ENCODE measurements at regions not wholly inside any gene's neighbourhood (a gene's known extent, or its start where the extent isn't known, plus 50 kb on each side); places are given as distances from the start of the nearest gene placed in this dataset.
"Not testable (repeated sequence)": the region's sequence is repeated elsewhere in the genome, so short reads cannot be mapped to it uniquely, and the experiment has no call there.

DNA sequence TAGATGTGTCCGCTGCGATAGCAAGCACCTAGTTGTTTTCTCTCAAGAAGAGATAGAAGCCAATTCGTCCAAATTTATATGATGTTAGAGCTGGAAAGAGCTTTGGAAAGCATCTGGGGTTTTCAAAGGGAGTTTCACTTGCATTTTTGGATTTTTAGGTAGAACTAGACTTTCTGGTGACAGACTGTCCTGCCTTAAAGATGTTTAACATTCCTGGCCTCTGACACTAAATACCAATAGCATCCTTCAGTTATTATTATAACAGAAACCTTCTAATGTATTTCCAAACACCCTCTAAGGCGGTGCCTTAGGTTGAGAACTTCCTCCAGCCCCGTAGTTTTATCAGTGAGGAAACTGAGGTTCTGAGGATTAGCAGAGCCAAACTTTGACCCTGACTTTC lies 305.3 kb downstream of the SATB1 start:
- DNase-seq: no peak

DNA sequence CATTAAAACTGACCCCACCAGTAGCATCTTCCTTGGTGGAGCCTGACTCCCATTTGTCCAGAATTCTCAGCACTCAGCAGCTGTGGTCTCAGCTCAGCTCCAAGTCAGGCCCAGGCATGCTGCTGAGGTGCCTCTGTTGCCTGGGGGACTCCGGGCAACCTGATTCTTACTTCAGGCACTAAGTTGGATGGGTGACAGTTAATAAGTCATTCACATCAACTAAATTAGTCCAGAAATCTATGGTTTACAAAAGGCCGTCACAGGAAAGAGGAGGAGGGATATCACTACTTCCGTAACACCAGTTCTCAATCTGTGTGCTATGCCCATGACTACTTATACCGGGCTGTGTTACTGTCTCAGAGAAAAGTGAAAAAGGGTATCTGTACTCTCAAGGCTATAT lies 310.2 kb downstream of the SATB1 start:
- no peak for DNase-seq

DNA sequence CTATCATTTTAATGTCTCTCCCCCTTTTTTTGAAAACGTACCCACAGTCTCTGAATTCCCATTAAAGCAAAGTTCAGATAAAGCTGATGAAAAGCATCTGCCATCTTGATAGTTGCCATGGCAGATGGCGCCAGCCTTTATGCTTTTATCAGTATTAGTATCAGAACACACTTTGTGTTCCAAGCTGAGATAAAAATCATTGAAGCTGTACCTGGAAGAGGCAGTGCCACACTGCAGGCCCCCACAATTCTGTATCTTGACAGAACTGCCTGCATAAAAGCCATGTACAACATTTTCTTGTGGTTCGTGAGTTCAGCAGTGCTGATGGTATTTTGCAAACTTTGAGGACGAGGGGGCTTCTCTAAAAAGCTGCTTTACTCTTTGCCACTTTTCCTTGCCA lies 311.7 kb downstream of the SATB1 start:
- DNase-seq: no peak

DNA sequence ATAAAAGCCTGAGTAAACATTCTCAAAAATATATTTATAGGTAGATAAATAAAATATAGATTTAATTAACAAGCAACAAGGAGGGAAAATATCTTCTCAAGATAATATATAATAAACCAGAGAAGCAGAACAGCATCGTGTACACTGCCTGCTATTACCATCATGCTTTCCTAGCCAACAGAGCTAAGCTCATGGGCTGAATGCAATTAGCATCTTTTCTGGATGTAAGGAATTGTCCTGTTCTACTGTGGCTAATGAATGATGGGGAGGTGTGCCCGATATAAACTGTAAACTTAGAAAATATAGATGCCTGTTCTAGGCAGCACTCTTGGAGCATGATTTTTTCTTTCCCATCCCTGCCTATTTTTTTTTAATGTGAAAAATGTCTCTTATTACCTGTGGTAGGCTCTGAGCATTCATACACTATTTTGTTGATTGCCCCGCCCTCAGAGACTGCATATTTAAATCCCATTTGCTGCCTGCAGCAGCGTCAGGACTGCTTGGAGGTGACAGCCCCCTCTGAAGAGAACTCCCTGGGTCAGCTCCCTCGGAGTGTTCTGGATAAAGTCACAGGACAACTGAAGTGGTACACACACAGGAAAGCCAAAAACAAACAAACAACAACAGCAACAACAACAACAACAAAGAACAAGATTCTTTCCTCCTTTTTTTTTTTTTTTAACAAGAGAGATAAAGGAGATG lies 312.3 kb downstream of the SATB1 start:
- no peak for DNase-seq

DNA sequence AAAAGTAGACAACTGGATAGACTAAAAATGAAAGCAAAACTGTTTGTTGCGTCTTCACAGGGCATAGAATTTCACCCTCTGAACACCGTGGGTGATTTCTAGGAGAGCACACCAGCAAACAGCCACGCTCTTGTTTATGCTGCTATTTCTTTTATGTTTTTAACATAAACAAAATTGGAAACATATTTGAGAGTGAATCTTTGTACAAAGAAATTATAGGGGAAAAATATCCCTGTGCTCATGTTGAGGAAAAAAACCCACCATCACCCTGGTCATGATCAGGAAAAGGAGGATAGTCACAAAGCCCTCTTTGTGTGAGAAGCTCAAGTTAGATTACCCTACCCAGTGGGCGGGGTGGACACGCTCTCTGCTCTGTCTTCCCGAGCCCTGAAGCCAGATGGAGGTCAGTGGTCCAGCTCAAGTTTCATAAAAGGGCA lies 313.3 kb downstream of the SATB1 start:
- DNase-seq: no peak

DNA sequence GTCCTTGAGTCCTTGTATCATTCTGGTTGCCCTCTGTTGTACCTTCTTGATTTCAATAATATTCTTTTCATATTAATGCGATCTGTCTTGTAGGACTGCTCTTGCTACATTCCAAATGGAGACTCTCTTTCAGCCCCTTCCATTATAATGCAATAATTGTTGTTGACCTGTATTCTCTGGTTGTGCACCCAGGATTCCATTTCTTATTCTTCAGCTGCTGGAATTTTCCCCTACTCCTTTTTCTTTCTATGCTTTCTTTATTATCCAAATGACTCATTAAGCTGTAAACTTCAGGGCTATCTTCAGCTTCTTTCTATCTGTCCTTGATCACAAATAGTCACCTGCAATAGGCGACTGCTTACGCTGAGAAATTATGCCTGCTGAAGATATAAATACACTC lies 321.5 kb downstream of the SATB1 start:
- no peak for DNase-seq

DNA sequence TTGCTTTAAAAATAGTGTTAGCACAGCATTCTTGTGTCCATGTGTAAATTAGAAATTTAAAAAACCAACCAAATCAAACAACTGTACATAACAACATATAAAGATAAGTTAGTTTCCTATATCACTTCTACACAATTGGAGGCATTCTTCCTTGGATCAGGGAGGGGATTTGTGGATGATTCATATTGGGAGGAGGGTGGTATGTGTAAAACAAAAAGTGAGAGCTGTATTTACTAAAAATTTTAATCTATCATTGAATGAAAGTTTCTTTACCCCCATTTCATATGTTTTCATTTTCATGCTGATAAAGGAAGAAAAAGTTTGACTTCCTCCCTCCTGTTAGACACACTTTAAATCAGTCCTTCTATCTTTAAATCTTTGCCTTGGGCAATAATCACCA lies 325.0 kb downstream of the SATB1 start:
- no peak for DNase-seq

DNA sequence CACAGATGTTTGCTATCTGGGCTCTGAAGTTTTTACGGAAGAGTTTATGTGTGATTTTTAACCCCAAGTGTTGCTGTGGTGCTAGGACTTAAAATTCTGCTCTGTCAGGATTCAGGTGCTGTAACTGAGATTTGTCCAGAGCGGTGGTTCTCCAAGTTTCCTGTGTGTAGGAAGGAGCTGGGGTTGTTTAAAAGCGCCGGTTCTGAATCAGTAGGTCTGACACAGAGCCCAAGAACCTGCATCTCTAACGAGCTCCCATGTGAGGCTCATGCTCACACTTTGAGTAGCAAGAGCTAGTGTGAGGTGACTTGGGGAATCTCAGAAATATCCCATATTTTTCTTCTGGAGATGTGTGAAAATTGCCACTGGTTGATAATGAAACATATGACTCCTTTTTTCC lies 325.5 kb downstream of the SATB1 start:
- no peak for DNase-seq

DNA sequence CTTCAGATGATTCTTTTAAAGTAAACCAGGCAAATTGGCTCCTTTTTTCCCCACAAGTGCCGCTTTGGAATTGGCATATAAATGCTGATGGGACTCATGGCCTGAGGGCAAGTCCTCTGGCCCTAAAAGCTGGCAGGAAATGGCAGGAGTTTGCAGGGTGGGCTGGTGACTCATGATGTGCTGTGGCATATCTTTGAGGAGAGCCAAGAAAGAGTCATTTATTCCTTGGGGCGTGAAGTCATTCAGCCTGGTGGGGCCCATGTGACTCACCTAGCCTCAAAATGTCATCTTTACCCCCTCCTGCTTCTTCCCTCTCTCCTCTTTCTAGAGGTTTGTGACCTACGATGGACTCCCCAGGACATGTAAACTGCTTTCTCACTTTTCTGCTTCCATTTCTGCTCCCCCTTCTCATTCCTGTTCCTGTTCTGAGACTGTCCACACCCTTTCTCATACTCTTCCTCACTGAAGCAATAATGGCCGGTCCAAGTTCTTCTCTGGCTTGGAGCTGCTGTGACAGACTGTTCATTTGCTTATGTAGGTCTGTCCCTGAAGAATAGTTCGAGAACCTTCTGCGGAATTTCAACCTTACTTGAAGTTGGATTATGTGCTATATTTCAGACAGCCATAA lies 326.1 kb downstream of the SATB1 start:
- DNase-seq: no peak

DNA sequence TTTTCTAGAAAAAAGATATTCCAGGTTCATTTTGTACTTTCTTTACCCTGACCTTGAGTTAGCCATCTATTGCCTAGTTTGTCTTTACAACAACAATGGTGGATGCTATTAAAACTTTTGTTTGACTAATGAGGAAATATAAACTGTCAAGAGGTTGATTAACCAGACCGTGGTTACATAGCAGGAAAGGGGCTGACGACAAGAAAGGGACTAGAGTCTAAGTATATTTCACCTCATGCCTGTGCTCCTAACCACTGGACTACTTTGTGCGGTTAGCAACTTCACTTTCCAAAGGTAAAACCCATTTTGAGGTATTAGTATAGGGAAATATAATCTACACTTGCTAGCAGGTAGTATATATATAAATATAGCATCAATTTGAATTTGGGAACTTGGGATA lies 327.1 kb downstream of the SATB1 start:
- DNase-seq: no peak

DNA sequence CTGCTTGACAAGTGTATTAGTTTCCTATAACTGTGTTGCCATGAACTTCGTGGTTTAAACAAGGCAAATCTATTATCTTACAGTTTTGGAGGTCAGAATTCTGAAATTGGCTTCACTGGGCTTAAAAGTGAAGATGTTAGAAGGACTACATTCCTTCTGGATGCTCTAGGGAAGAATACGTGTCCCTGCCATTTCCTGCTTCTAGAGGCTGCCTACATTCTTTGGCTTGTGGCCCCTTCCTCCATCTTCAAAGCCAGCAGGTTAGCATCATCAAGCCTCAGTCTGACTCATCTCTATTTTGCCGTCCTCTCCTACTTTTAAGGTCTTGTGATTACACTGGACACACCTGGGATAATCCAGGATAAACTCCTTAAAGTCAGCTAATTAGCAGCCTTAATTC lies 327.7 kb downstream of the SATB1 start:
- no peak for DNase-seq

DNA sequence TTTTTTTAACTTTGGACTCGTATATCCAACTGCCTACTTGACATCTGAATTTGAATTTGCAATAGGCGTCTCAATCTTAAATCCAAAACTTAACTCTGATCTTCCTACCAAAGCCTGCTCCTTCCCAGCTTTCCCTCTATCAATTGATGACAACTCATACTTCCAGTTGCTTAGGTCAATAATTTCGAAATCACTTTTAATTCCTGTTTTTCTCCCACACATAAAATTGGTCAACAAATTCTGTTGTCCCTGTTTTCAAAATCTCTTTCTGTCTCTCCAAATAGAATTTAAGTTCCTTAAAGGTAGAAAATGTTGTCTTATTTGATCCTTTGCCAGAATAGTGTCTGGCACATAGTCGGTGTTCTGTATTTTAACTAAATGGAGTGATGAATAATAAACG lies 332.4 kb downstream of the SATB1 start:
- no peak for DNase-seq

DNA sequence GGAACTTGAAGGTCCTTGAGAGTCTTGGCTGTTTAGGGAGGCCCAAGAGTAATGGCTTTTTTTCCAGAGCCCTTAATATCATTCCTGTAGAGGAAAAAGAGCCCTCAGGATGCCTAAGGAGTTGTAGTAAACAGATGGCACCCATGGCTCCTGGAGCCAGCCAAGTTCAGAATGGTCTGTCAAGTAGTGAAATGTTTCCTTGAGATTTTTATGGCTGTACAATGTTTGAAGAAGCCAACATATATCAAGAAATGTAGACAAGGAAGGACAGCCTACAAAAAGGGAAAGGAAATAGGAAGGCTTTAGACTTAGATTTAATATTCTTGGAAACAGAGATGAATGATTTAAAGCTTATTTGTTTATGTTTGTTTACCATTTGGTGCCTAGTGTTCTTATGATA lies 334.8 kb downstream of the SATB1 start:
- DNase-seq: no peak

DNA sequence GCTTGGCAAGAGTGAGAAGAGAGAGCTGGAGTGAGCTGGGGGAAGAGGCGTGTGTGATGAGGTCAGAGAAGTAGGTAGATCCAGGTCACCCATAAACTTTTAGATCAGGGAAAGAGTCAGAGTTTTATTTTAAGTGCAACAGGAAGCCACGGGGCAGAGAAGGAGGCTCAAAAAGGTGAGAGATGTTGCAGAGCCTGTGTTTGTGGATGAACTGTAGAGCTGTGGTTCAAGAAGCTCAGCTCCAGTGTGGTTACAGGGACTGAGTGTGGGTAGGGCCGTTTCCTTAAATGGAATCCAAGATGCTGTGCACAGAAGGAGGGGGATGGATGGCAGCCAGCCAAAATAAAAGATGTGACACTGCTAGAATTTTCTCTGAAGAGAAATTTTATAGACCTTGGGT lies 337.2 kb downstream of the SATB1 start:
- DNase-seq: no peak

DNA sequence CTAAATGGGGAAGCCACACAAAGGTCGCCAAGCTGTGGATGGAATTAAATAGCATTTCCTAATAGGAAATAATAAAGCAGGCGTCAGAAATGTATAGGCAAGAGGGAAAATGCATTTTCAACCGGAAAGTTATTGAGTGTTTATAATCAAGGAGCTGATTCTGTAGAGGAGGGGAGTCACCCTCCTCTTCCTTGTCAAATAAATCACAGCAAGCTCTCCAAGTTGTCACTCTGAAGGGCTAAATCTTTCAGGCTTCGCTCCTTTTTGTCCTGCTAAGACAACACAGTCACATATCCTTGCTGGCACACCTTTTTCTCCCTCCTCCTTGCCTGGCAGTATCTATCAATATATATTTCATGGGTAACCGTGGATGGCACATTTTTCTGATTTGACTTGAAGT lies 338.4 kb downstream of the SATB1 start:
- no peak for DNase-seq

DNA sequence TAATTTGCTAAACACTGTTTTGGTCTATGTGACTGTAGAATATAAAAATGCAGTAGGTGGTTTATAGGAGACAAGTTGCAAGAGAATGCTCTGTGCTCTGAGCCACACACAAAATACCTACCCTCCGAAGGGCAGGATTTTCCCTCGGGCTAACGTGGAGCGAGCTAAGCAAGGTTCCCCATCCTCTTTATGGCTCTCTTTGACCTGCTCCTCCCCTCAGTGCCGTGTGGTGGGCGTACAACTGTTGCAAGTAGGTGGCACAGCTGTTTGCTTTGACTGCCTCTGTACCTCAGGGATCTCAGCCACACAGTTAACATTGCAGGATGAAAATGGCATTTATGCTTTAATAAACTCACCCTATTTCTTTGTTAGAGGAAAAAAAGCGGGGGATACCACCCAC lies 339.1 kb downstream of the SATB1 start:
- DNase-seq: no peak

DNA sequence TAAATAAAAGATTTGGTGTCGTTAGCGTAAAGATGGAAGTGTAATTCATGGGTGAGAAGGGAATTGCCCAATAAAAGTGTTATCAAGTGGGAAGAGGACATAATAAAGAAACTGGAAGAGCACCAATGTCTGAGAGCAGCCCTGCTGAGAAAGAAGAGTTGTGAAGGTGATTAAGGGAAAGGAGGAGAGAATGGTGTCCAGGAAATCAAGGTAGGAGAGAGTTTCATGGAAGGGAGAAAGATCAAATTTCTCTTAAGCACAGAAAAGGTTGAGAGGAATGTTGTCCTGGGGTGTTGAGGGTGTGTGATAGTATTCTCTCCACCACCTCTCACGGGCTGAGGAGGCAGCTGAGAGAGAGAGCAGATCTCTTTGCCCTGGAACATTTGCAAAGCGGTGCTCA lies 339.7 kb downstream of the SATB1 start:
- no peak for DNase-seq

DNA sequence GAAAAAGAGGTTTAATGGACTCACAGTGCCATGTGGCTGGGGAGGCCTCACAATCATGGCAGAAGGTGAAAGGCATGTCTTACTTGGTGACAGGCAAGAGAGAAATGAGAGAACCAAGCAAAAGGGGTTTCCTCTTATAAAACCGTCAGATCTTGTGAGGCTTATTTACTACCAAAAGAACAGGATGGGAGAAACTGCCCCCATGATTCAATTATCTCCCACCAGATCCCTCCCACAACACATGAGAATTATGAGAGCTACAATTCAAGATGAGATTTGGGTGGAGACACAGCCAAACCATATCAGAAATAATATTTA lies 340.8 kb upstream of the TBC1D5 start:
- not testable (repeated sequence) for DNase-seq

DNA sequence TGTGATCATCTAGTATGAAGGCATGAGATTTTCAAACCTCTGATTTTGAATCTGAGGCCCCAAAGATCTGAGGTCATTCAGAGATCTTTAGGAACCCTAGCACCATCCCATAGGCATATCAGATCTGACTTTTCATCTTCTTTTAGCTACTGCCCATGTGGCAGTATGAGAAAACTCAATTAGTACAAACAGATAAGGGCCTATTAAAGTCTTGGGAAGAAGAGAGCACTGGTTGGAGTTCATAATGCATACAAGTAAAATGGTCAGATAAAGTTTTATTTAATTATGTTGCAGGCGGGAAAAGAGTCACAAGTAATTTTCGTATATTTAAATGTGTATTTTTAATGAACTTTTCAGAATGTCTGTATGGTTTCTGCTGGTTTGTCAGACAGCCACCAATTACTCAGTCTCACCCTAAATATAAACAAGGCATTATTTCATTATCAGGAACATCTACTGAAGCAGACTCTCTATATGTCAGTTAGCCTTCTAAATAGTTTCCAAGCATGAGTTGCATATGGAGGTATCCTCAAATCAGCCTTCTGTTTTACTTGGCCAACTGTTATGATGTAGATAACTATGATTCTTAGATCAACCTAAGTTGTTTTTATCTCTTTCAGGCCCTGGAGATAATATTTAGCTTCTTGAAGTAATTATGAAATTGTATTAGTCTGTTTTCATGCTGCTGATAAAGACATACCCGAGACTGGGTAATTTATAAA lies 340.3 kb upstream of the TBC1D5 start:
- no peak for DNase-seq

DNA sequence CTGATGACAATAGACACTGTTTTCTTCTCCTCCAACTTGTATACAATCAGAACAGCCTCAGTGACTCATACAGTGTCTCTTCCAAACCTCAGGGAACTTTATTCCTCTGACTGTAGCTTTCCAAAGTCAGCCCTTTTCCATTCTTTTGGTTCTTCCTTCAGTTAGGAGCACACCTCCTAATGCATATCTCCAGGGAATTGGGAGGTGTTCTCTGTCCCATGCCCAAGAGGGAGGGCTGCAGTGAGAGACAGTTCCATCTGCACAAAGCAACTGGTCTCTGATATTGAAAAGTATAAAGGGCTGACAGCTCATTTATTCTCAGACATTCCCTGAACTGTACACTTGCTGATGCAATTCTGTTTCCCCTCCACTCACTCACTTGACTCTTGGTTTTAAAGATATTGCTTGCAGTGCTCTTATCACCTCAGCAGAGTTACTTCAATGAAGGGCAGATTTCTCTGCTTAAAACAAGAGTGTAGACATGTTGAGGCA lies 337.8 kb upstream of the TBC1D5 start:
- no peak for DNase-seq

DNA sequence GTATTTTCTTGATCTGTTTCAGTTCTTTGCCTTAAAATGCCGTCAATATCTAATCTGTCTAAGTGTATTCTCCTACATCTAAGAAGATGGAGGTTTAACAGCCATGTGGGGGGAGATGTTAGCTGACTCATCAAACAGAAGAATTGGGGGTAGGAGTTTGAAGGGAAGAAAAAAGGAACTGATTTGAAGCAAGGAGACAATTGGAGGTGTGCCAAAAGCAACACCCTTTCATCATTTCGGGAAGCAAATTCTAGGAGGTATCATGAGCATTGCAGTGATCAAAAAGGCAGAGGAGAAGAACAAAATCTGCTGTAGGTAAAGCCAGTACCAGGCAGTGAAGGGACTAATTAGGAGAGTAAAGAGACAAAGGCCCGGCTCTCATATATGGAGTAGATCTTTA lies 337.3 kb upstream of the TBC1D5 start:
- no peak for DNase-seq

DNA sequence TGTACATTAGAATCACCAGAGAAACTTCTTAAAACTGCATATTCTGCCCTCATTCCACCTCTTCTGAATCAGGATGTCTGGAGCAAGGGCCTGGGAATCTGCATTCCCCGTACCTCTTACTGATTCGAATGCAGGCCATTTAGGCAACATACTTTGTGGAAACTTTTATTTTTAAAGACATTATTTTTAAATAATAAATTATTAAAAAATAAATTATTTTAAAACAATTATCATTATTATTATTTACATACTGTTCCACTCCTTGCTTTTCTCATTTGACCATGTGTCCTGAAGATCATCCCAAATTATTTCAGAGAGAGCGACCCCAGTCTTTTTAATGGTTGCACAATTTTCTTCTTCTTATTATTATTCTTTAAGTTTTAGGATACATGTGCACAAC lies 336.6 kb upstream of the TBC1D5 start:
- DNase-seq: no peak

DNA sequence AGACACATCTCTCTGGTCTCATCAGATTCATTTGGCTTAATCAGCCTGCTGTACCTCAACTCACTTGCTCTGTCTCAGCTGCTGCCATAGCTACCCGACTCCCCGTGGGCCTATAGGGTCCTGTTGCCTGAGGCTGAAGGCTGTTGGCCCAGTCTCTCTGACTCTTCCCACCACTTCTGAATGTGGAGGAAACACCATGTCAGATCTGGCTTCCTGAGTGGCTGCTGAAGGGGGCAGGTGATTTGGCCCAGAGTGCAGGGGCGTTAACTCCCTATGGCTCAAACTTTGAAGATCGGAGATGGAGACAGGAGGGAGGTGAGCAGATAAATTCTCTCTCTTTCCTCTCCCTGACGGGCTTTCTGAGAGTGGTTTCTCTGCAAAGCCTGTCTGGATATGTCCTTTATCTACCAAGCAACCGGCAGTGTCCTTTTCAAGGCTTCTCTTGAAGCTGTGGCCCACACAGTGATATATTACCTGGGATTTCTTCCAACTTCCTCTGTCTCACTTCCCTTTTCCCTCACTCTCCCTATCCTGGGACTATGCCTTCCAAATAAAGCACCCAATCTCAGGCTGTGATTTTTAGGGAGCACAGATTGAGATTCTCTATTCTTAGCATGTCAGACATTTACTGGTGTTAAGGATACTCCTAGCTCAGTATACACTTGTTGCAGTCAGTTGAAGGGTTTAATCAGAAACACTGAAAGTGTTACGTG lies 334.9 kb upstream of the TBC1D5 start:
- no peak for DNase-seq

DNA sequence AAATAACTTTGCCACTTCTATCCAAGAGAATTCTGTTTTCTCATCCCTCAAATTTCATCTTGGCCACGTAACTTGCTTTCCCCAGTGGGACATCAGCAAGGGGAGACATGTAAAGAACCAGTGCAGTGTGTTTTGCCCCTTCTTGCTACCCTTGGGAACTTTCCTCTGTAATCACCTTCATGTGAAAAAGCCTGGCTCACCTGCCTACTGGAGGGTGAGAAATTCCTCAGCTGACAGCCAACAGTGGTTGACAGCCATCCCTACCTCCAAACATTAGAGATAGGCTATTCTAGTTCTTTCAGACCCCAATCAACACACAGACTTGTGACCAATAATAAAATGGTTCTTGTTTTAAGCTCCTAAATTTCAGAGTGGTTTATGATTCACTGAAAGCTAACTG lies 333.9 kb upstream of the TBC1D5 start:
- no peak for DNase-seq

Measured in NCI-H1048 (cell line).